ENCODE measurements at regions not wholly inside any gene's neighbourhood (a gene's known extent, or its start where the extent isn't known, plus 50 kb on each side); places are given as distances from the start of the nearest gene placed in this dataset.

GRCh38 chr10:63710703-63711102 lies 189.5 kb downstream of the REEP3 start:
- no peak for DNase-seq

- no peak for DNase-seq
Measured at GRCh38 chr10:63711361-63711760, 190.2 kb downstream of the REEP3 start.

GRCh38 chr10:63711867-63712716 lies 190.9 kb downstream of the REEP3 start:
- no peak for DNase-seq

GRCh38 chr10:63712717-63713115 lies 191.5 kb downstream of the REEP3 start:
- DNase-seq: no peak

GRCh38 chr10:63713191-63714144 lies 192.3 kb downstream of the REEP3 start:
- no peak for DNase-seq

GRCh38 chr10:63716016-63716580 lies 194.9 kb downstream of the REEP3 start:
- DNase-seq: no peak

GRCh38 chr10:63717027-63717715 lies 196.0 kb downstream of the REEP3 start:
- DNase-seq: no peak

GRCh38 chr10:63718006-63718405 lies 196.8 kb downstream of the REEP3 start:
- no peak for DNase-seq

GRCh38 chr10:63718421-63718820 lies 197.2 kb downstream of the REEP3 start:
- DNase-seq: no peak

- DNase-seq: no peak
Measured at GRCh38 chr10:63719226-63719856, 198.1 kb downstream of the REEP3 start.

- peak; percentile 63 to 79 for DNase-seq
Measured at GRCh38 chr10:63720072-63720537, 198.9 kb downstream of the REEP3 start.

GRCh38 chr10:63720676-63721075 lies 199.5 kb downstream of the REEP3 start:
- DNase-seq: peak in 1 of 2 donors; percentile 18

- no peak for DNase-seq
Measured at GRCh38 chr10:63722537-63722936, 201.3 kb downstream of the REEP3 start.

- DNase-seq: no peak
Measured at GRCh38 chr10:63723320-63723719, 202.1 kb downstream of the REEP3 start.

GRCh38 chr10:63723741-63724140 lies 202.5 kb downstream of the REEP3 start:
- DNase-seq: no peak

GRCh38 chr10:63724922-63725321 lies 203.7 kb downstream of the REEP3 start:
- no peak for DNase-seq

- DNase-seq: no peak
Measured at GRCh38 chr10:63726867-63727266, 205.7 kb downstream of the REEP3 start.

GRCh38 chr10:63727636-63728035 lies 206.4 kb downstream of the REEP3 start:
- DNase-seq: no peak

- no peak for DNase-seq
Measured at GRCh38 chr10:63735305-63735704, 214.1 kb downstream of the REEP3 start.

- no peak for DNase-seq
Measured at GRCh38 chr10:63738410-63738809, 217.2 kb downstream of the REEP3 start.

- no peak for DNase-seq
Measured at GRCh38 chr10:63744060-63744941, 223.1 kb downstream of the REEP3 start.
